GM21447 (cell line): ENCODE measurements at regions not wholly inside any gene's neighbourhood (a gene's known extent, or its start where the extent isn't known, plus 50 kb on each side); places are given as distances from the start of the nearest gene placed in this dataset.
"Not testable (repeated sequence)": the region's sequence is repeated elsewhere in the genome, so short reads cannot be mapped to it uniquely, and the experiment has no call there.

Experiments used
- ATAC-seq: cut with Tn5 transposase; IDR thresholded peaks from one replicate; pipeline ENCODE4 v1.9.1; 2021; ENCODE audit not compliant: unreplicated experiment

DNA sequence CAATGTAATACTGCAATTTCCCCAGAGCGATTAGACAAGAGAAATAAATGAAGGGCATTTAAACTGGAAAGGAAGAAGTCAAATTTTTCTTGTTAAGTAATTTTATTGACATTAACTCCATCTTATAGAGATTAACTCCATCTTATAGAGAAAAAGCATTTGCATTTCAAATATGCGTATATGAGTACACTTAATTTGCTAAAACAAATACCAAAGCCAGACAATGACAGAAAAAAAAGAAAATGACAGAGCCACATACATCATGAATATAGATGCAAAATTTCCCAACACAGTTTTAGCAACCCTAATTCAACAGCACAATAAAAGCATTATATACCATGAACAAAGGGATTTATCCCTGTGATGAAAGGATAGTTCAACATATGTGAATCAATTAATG lies 1293.1 kb upstream of the EYS start:
- ATAC-seq, result no peak

DNA sequence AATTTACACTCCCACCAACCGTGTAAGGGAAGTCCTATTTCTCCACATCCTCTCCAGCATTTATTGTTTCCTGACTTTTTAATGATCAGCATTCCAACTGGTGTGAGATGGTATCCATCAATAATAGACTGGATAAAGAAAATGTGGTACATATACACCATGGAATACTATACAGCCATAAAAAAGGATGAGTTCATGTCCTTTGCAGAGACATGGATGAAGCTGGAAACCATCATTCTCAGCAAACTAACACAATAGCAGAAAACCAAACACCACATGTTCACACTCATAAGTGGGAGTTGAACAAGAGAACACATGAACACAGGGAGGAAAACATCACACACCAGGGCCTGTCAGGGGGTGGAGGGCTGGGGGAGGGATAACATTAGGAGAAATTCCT lies 1290.6 kb upstream of the EYS start:
- ATAC-seq, result not testable (repeated sequence)

- ATAC-seq, result no peak
These were observed 1288.6 kb upstream of the EYS start for GRCh38 chr6:66995669-66996068.

- ATAC-seq, result not testable (repeated sequence)
These were observed 1286.7 kb upstream of the EYS start for GRCh38 chr6:66993708-66994107.

- ATAC-seq, result no peak
These were observed 1286.2 kb upstream of the EYS start for GRCh38 chr6:66993272-66993671.

GRCh38 chr6:66992660-66993059 lies 1285.6 kb upstream of the EYS start:
- no peak for ATAC-seq

GRCh38 chr6:66986940-66987339 lies 1279.9 kb upstream of the EYS start:
- ATAC-seq, result no peak

- ATAC-seq, result no peak
These were observed 1278.8 kb upstream of the EYS start for GRCh38 chr6:66985816-66986215.

- no peak for ATAC-seq
These were observed 1263.3 kb upstream of the EYS start for GRCh38 chr6:66970373-66970772.

- ATAC-seq, result no peak
These were observed 1258.2 kb upstream of the EYS start for GRCh38 chr6:66965227-66965626.

DNA sequence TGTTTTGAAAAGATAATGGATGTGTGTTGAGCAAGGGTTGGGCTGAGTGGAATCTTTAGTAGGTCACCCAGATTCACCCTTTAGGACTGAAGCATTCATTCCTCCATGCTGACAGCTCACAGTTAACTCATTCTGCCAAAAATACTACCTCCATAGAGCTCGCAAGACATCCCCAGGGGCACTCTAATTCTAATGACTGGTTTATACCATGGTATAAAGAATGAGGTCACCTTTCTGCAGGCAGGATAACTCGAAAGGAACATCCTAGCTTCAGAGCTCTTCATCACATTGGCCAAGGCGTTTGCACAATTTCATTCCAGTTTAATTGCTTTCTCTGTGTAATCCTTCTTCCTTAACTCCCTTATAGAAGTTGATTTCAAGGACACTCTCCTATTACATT lies 1257.2 kb upstream of the EYS start:
- ATAC-seq, result no peak

DNA sequence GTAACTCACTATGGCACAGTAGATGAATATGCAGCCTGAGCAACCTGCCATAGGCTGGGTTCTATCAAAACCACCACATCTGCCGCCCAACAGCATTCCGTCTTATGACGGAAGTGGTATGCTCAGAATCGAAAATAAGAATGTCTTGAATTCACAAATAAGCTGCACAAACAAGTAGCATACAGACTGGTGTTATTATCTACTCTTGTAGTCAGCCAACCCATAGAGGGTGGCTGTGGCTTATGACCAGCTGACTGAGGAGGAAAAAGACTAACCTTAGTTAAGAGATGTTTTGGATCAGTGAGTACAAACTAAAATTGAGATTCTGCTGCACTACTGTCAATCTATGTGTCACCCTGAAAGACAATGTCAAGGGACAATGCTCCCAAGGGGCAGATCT lies 1255.1 kb upstream of the EYS start:
- no peak for ATAC-seq

DNA sequence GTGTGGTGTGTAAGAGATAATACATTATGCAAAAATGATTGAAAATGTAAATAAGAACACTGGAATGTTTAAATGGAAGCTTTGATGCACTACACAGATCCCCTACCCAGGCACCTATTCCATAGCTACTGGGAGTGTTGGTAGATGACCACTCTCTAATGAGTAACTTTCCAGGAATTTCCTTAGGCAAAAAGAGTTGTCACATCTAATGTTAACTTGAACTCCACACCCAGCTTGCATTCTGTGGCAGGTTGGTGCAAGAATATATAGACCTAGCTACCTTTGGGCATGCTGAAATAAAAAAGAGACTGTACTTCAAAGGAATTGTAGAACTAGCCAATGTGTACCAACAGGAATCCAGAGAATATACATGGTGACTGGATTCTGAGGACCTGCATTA lies 1254.2 kb upstream of the EYS start:
- ATAC-seq, result no peak

DNA sequence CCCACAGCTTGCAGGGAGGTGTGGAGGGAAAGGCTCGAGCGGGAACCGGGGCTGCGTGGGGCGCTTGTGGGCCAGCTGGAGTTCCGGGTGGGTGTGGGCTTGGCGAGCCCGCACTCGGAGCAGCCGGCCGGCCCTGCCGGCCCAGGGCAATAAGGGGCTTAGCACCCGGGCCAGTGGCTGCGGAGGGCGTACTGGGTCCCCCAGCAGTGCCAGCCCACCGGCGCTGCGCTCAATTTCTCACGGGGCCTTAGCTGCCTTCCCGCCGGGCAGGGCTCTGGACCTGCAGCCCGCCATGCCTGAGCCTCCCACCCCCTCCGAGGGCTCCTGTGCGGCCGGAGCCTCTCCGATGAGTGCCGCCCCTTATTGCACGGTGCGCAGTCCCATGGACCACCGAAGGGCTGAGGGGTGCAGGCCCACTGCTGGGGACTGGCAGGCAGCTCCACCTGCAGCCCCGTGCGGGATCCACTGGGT lies 1242.2 kb upstream of the EYS start:
- no peak for ATAC-seq

DNA sequence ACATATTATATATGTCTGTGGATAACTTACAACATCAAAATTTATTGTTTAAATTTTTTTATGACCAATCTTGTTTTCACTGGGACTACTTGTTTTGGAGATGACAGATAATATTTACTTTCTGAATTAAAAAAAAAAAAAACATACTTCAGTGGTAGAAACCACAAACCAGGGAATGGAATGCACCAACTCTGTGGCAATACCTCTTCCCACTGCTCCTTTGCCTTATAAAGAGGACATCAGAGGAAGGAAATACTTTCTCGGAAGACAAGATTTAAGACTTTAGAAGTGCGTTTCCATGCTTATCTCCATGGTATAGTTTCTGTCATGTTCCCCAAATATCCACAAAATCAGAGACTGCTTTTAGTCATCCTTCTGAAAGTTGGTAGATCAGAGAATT lies 1241.1 kb upstream of the EYS start:
- ATAC-seq, result no peak

DNA sequence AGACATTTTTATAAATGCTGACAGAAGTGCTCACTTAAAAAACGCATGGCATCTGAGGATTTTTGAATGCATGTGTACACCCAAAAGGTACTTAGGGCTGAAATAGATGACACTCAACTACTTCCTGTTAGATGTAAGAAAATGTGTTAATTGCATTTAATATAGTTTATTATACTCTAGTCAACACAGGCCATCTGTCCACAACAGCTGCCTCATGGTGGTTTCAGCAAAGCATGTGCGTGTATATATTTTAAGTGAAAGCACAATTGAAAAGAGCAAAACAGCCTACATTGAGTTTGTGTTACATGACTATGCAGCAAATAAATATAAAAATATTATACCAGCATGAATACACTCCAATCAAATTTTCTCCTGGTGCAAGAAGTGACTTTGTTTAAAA lies 1233.0 kb upstream of the EYS start:
- no peak for ATAC-seq

DNA sequence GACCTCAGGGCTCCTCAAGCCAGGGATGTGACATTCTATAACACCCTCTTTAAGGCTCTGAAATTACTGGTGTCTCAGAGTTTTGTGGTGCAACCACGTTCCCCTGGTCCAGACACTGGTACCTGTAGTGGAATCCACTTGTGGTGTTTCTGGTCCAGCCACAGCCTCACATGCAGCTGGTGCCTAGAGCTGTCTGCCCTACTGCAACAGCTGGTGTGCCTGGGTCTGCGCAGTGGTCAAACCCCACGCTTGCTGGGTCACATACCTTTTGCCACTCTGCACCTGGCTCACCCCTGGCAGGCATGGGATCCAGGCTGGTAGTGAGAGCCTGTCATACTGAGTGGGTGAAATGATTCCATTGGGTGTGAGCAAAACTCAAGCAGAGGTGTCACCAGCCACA lies 1230.2 kb upstream of the EYS start:
- no peak for ATAC-seq

GRCh38 chr6:66935612-66936011 lies 1228.6 kb upstream of the EYS start:
- no peak for ATAC-seq

GRCh38 chr6:66931787-66932186 lies 1224.8 kb upstream of the EYS start:
- ATAC-seq, result no peak

- ATAC-seq, result no peak
These were observed 1223.7 kb upstream of the EYS start for GRCh38 chr6:66930559-66931290.

DNA sequence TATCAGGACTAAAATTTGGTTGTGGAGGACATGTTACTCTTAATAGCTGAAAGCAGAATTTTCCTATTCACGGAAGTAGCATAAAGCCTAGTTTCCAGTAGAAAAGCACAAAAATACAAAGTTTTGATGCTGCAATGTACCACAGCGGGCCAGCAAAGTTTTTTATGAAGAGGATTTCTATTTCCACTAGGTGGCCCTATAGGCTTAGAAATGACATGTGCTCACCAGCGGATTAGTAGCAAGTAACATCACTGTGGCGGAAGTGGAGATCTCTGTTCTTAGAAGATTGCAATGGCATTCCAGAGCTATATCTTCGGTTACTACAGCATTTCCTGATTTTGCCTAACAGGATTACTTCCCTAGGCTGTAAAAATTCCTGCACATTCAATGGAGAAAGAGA lies 1219.0 kb upstream of the EYS start:
- ATAC-seq, result no peak

- ATAC-seq, result no peak
These were observed 1206.6 kb upstream of the EYS start for GRCh38 chr6:66913657-66914056.

- ATAC-seq, result no peak
These were observed 1195.4 kb upstream of the EYS start for GRCh38 chr6:66902457-66902856.
